ENCODE measurements at regions not wholly inside any gene's neighbourhood (a gene's known extent, or its start where the extent isn't known, plus 50 kb on each side); places are given as distances from the start of the nearest gene placed in this dataset.

DNA sequence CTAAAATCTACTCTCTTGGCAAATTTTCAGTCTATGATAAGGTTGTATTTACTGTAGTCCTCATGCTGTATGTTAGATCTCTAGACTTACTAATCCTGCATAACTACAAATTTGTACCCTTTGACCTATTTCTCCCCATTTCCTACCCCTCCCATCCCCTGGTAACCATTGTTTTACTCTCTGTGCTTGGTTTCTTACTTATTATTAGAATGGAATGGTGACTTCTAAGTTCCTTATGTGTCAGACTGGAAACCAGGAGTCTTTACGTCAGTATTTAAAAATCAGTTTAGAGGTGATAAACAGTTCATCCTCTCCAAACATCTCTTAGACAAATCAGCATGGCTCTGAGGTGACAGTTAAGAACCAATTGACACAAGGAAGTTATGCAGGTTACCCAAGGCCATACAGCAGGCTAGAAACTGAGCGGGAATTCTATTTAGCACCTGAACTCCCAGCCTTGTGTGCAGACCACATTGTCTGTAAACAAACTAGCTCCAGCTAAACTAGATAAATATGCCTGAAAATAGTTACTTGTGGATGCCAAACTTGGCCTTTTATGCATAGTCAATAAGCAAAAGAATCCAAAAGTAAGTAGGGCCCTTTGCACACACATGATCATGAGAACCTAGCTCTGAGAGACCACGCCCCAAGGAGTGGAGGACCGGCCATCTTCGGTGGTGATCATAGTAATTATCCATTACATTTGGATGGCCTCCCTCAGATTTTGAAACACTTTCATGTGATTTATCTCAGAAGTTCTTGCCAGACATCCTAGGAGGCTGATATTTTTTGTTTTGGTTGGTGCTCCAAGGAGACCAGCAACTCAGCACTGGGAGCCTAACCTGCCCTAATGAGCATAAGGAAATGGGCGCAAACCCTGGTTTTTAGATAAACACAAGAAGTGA is 72.3 kb upstream of the BOC start:
- DNase-seq = no peak

DNA sequence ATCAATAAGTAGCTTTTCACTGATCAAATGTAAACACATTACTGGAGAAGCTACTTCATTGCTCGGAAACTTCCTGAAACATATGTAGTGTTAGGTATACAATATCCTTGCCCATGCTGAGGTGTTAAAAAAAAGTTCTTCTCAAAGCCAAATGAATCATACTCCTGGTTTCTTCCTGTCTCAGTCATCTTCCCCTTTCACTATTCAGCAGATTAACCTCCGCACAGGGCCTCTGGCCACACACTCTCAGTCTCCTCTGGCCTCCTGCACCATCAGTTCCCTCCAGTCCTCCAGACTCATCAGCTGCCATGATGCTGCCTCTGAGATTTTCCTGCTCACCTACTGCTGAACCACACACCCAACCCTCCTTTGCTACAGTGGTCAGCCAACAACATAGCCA is 70.5 kb upstream of the BOC start:
- no peak for DNase-seq

DNA sequence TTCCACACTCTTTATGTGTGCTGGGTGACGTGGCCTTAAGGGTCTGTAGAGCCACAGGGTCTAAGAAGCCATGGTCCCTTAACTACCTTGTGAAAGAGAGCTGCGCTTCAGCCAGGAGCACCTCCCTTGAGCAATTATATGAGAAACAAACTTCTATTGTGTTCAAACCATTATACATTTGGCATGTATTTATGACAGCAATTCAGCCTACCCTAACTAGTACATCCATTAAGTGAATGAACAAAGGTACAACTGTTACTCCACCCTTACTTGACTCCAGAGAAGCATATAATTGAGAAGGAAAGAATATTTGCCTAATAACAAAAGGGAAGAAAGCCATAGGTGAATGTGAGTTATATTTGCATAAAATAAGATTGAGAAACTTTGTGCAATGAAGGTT is 69.8 kb upstream of the BOC start:
- no peak for DNase-seq

DNA sequence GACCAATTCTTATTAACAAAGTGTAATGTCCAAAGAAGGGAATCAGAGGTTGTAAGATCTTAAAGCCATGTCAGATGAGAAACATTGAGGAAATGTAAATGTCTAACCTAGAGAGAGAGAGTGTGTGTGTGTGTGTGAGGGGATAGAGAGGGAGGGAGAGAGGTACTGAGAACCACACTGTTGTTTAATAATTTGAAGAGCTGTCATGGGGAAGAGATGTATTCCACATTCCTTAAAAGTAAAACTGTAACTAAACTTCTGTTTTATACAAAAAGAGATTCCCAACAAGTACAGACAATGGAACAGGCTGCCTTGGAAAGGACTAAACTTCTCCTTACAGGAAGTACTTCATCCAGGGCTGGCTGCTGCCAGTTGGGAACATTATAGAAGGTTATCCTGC is 68.9 kb upstream of the BOC start:
- DNase-seq = no peak

- DNase-seq = no peak
Measured at GRCh38 chr3:113143353-113143752, 68.0 kb upstream of the BOC start.

GRCh38 chr3:113147681-113148261 is 63.6 kb upstream of the BOC start:
- no peak for DNase-seq

DNA sequence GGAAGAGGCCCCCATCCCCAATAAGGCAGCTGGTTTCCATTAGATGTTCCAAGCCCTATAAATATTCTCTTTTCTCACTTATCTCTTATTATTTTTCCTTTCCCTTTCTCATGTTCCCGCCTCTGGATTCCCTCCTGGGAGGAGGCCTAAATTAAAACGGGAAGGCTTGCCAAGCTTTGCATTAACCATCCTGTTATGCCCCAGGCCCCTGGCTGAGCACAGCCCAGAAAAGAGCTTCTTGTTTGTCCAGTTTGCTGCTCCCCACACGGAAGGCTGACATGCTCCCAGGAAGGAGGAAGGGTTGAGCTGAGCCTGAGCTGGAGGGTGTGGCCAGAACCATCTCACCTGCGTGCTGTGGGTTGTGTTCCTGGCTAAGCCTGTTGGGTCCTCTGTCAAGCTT is 63.1 kb upstream of the BOC start:
- peak; percentile 24 for DNase-seq

GRCh38 chr3:113150250-113150649 is 61.1 kb upstream of the BOC start:
- DNase-seq = no peak

DNA sequence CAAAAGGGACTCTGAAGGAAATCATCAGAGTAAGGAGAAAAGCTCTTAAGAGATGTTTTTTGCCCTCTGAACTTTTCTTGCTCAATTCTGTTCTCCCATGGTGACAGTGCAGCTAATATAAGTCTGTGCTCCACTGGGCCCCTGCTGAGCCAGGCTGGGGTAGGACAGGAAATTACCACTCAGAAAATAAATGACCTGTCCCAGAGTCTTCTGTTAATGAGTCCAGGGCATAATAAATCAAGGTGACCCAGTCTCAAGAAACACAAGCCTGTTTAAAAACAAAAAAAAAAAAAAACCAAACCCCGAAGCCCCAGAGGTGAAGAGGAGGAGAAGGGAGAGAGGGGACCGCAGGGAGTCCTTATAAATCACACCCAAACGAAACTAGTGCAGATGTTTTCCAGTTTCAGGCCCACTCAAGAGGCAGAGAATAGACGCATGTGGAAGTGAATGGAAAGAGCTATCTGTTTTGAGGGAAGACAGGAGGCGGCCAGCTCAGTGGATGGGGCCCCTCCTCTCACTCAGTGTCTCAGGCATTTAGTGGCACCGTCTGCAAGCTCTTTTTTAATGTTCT is 59.8 kb upstream of the BOC start:
- peak; percentile 55 for DNase-seq

- no peak for DNase-seq
Measured at GRCh38 chr3:113152849-113153248, 58.5 kb upstream of the BOC start.

DNA sequence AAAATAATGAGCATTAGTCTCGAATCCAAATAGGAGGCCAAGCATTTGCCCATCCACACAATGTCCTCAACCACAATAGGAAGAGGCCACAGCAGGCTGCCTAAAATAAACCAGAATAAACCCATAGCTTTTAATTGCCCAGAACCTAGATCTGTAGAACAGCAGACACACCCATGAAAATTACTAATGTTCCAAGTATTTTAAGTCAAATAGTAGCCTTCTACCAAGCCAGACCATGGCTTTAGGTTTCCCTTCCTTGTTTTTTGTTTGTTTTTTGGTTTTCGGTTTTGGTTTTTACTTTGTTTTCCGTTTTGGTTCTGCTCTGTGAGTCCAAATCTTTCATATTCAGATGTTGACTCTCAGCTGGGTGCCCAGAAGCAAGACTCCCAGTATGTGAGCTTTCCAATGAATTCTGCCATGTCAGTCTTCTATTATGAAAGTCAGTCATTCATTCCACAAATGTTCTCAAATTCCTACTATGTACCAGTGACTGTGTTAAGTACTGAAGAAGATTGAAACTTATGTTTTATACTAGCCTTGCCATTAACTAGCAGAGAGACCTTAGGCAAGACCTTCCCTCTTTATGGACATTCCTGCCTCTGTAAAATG is 57.8 kb upstream of the BOC start:
- DNase-seq = no peak

DNA sequence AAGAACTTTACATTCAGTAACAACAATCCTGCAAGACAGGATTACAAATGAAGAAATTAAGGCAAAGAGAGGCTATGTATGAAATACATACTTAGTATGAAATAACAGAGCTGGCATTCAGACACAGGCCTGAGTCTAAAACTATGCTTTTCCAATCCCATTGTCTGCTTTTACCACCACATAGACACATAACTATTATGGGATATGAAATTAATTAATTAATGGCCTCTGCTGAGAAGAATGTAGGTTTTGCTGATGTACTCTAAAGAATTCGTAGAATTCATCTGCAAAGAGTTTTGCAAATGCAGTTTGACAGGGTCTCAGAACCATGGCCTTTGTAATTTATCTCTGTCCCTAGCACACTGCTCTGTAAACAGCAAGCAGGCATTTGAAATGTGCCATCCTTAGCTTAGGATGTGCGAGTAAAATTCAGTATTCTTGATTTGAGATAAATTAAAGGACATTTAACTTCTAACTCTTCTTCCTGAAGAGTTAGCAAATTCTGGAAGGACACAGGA is 54.5 kb upstream of the BOC start:
- no peak for DNase-seq

DNA sequence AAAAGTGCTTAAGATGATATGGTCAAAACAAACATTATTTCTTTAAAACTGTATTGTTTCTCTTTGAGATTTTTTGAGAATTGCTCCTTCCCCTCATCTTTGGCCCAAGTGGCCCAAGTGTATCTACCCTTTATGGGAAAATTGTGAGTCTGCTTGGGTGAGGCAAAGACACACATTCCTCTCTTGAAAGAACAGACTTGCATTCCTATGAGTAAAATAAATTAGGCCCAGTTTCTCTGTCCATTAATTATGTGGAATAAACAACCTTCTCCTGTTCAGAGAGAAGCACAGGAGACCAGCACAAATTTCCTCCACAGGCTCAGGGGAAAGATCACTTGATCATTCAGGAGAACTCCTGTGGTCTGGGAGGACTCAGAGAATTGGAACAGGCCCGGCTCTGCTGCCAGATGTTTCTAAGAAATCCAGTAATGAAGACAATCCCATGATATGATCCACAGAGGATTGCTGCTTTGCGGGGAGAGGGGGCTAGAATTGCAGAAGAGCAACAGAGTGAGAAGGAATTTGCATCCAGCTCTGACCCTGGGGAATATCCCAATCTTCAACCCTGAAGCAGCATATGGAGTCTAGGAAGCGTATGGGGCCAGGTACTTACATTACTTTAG is 53.8 kb upstream of the BOC start:
- no peak for DNase-seq

DNA sequence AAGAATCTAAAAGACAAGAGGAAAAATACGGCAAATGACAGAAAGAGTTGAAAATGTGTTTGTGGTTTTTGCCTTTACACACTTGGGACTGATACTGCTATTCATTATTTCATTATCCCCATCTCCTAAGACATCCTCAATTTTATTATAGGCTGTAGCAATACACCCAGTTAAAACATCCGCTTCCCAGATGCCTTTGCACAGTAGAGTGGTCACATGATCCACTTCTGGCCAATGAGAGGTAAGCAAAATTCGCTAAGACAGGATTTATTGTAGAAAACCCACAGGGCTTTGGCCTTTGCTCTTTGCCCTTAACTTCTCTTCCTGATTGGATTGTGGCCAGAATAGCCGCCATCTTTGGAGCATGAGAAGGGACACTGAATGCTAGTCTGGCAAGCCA is 53.2 kb upstream of the BOC start:
- DNase-seq = no peak
